ENCODE measurements at regions not wholly inside any gene's neighbourhood (a gene's known extent, or its start where the extent isn't known, plus 50 kb on each side); places are given as distances from the start of the nearest gene placed in this dataset.

GRCh38 chr5:166088389-166089039 is 2202.9 kb upstream of the WWC1 start:
- ChIA-PET POLR2A (interaction anchor here (1.0 kb wide), 1 partner anchor 14 kb away, joined by 3 read pairs; no protein-coding TSS in a partner anchor), CTCF (interaction anchor here (0.6 kb wide), 1 partner anchor 168 kb away, joined by 3 read pairs; no protein-coding TSS in a partner anchor)
- no peak for DNase-seq (ENCODE audit: unreplicated experiment)
- no peak overlapping the region for H3K4me3 Mint-ChIP-seq (ENCODE audit: unreplicated experiment)
- intact Hi-C loops (cut with micrococcal nuclease) = no loop called here
- H3K27me3 Mint-ChIP-seq (ENCODE audit: insufficient read depth, unreplicated experiment) = no peaks in the 10 kb centered on the region
- H3K9me3 Mint-ChIP-seq (ENCODE audit: unreplicated experiment) = no peaks in the 10 kb centered on the region
- BruUV-seq (replicated peaks) = no TSS peak
- H3K27ac Mint-ChIP-seq (ENCODE audit: low read depth, unreplicated experiment) = no peak overlapping the region
- no peak for TF ChIP-seq CTCF (IDR thresholded peaks at IDR 0.05; ENCODE audit: unreplicated experiment)
- H3K36me3 Mint-ChIP-seq (ENCODE audit: insufficient read depth, unreplicated experiment) = peaks cover 4% of the 10 kb centered on the region
- H3K4me1 Mint-ChIP-seq (ENCODE audit: insufficient read depth, unreplicated experiment) = no peaks in the 10 kb centered on the region

GRCh38 chr5:166091931-166092330 is 2199.5 kb upstream of the WWC1 start:
- Mint-ChIP-seq H3K27me3 (ENCODE audit: insufficient read depth, unreplicated experiment) (no peaks in the 10 kb centered on the region), H3K27ac (ENCODE audit: low read depth, unreplicated experiment) (no peak overlapping the region), H3K4me3 (ENCODE audit: unreplicated experiment) (no peak overlapping the region), H3K9me3 (ENCODE audit: unreplicated experiment) (peaks cover 7% of the 10 kb centered on the region), H3K36me3 (ENCODE audit: insufficient read depth, unreplicated experiment) (peaks cover 5% of the 10 kb centered on the region), H3K4me1 (ENCODE audit: insufficient read depth, unreplicated experiment) (no peaks in the 10 kb centered on the region)
- DNase-seq (ENCODE audit: unreplicated experiment) = no peak
- BruUV-seq (replicated peaks) = no TSS peak
- ChIA-PET CTCF (no interaction called here), POLR2A (no interaction called here)
- no peak for TF ChIP-seq CTCF (IDR thresholded peaks at IDR 0.05; ENCODE audit: unreplicated experiment)
- intact Hi-C loops (cut with micrococcal nuclease) = no loop called here

GRCh38 chr5:166093312-166093711 is 2198.1 kb upstream of the WWC1 start:
- Mint-ChIP-seq H3K27me3 (ENCODE audit: insufficient read depth, unreplicated experiment) (no peaks in the 10 kb centered on the region), H3K4me1 (ENCODE audit: insufficient read depth, unreplicated experiment) (no peaks in the 10 kb centered on the region), H3K36me3 (ENCODE audit: insufficient read depth, unreplicated experiment) (peaks cover 5% of the 10 kb centered on the region), H3K4me3 (ENCODE audit: unreplicated experiment) (no peak overlapping the region), H3K9me3 (ENCODE audit: unreplicated experiment) (peaks cover 7% of the 10 kb centered on the region), H3K27ac (ENCODE audit: low read depth, unreplicated experiment) (no peak overlapping the region)
- no TSS peak for BruUV-seq (replicated peaks)
- TF ChIP-seq CTCF (IDR thresholded peaks at IDR 0.05; ENCODE audit: unreplicated experiment) = no peak
- ChIA-PET CTCF (no interaction called here), POLR2A (no interaction called here)
- DNase-seq (ENCODE audit: unreplicated experiment) = no peak
- intact Hi-C loops (cut with micrococcal nuclease) = no loop called here

GRCh38 chr5:166102947-166103346 is 2188.5 kb upstream of the WWC1 start:
- Mint-ChIP-seq H3K4me3 (ENCODE audit: unreplicated experiment) (no peak overlapping the region), H3K4me1 (ENCODE audit: insufficient read depth, unreplicated experiment) (no peaks in the 10 kb centered on the region), H3K36me3 (ENCODE audit: insufficient read depth, unreplicated experiment) (no peaks in the 10 kb centered on the region), H3K27ac (ENCODE audit: low read depth, unreplicated experiment) (no peak overlapping the region), H3K27me3 (ENCODE audit: insufficient read depth, unreplicated experiment) (no peaks in the 10 kb centered on the region), H3K9me3 (ENCODE audit: unreplicated experiment) (peaks cover 8% of the 10 kb centered on the region)
- POLR2A ChIA-PET = no interaction called here
- DNase-seq (ENCODE audit: unreplicated experiment) = no peak
- BruUV-seq (replicated peaks) = no TSS peak
- no peak for TF ChIP-seq CTCF (IDR thresholded peaks at IDR 0.05; ENCODE audit: unreplicated experiment)
- CTCF ChIA-PET = no interaction called here
- intact Hi-C loops (cut with micrococcal nuclease) = no loop called here

All from MCF 10A (cell line).